Limb (tissue), 2 donors: ENCODE measurements at regions not wholly inside any gene's neighbourhood (a gene's known extent, or its start where the extent isn't known, plus 50 kb on each side); places are given as distances from the start of the nearest gene placed in this dataset.
"Not testable (repeated sequence)": the region's sequence is repeated elsewhere in the genome, so short reads cannot be mapped to it uniquely, and the experiment has no call there.

Source experiments
- DNase-seq, 2 donors: peaks; one replicate each; pipeline ENCODE4 v3.0.0-alpha.2; 2016; ENCODE audit errors: extremely low spot score in 2 of 2

- no peak for DNase-seq
These were observed 488.0 kb upstream of the CYLC2 start for GRCh38 chr9:102507044-102507687.

DNA sequence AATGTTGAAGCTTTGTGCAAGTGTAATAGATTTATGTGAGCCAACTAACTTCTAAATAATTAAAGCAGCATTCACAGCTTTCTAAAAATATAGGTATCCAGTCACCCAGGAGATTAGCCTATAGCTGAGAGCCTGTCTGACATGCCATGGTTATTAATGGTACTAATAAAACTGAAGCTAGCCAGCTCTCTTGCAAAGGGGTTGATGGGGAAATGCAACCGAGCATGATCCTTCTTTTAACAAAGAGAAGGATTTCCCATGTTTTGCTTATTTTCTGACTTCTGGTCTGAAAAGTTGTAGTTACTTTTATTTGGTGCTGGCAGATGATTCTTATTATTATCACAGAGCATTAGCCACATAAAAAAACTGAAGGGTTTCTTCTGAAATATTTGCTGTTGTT lies 488.7 kb upstream of the CYLC2 start:
- DNase-seq, result no peak

DNA sequence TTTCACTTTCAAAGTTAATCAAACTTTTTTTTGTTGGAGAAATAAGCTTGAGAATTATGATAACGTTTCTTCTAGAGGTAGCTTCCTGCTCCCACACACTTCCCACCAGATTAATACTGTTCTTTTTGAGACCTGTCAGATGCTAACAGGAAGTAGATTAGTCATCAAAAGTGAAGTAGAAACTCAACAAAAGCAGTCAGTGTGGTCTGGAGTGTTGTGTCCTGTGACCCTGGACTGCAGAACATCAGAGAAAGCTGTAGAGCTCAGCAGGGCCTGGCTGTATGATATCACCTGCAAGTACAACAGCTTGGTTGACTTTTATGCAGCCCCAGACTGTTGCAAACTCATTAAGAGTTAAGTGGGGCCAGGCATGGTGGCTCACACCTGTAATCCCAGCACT lies 495.7 kb upstream of the CYLC2 start:
- no peak for DNase-seq

DNA sequence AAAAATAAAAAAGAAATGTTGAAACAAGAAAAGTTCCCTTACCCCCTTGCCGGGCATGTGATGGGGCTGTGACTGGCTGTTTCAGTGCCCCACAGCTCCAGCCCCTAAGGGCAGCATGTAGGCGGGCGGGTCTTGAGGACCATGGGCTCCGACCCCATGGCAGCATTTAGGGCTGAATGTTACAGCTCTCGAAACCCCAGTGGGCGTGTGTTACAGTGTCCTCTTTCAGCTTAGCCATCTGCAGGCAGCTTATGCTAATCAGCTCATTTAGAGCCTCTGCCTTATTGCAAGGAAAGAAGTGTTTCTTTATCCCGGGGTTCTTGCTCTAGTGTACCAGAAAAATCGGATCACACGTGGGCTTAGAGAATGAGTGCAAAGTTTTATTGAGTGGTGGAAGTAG lies 497.4 kb upstream of the CYLC2 start:
- DNase-seq, result no peak

GRCh38 chr9:102486976-102487375 lies 508.2 kb upstream of the CYLC2 start:
- not testable (repeated sequence) for DNase-seq

- no peak for DNase-seq
These were observed 511.5 kb upstream of the CYLC2 start for GRCh38 chr9:102483651-102484050.

DNA sequence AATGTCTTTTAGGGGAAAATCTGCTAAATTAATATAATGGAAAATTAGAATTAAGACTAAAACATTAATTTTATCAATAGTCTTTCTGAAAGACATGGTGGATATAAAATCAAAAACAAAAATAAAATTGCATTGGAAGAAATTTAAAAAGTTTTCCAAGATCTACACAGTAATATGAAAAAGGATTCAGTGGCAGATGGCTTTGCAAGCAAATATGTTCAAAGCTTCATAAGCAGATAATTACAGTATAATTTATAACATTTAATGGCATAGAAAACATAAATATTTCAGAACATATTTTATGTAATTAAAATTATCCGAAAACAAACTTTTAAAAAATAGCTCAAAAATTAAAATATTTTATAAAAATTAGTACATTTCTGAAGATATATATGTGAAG lies 512.4 kb upstream of the CYLC2 start:
- no peak for DNase-seq

DNA sequence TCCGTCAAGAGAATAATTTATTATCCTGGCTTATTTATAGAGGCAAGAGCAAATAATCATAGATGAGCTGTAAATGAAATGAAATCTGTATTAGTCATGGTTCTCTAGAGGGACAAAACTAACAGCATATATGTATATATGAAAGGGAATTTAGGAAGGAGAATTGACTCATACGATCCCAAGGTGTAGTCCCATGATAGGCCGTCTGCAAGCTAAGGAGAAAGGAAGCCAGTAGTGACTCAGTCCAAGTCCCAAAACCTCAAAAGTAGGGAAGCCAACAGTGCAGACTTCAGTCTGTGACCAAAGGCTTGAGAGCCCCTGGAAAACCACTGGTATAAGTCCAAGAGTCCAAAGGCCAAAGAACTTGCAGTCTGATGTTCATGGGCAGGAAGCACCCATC lies 515.9 kb upstream of the CYLC2 start:
- DNase-seq, result no peak

DNA sequence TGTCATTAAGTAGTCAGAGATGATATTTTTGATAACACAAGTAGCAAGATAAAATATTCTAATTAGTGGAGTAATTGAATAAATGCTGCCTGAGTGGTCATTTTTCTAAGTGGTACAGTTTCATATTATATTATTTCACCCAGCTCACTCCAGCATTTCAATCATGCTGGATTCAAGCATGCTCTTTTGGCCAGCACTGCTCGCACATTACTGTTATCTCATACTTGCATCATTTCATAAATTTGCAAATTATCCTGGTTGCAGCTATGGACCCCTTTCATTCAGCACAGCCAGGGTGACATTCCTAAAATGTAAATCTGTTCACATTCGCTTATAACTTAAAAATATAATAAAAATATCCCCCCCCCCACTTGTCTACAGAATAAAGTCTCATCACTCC lies 520.8 kb upstream of the CYLC2 start:
- no peak for DNase-seq

DNA sequence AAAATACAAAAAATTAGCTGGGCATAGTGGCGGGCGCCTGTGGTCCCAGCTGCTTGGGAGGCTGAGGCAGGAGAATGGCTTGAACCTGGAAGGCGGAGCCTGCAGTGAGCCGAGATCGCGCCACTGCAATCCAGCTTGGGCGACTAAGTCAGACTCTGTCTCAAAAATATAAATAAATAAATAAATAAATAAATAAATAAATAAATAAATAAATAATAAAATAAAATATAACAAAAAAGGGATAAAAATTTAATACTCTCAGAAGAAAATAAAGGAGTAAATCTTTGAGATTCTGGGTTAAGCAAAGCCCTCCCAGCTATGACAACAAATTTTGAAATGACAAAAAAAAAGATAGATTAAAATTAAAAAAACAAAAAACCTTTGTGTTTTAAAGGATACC lies 525.7 kb upstream of the CYLC2 start:
- not testable (repeated sequence) for DNase-seq

- no peak for DNase-seq
These were observed 533.8 kb upstream of the CYLC2 start for GRCh38 chr9:102461156-102461819.

DNA sequence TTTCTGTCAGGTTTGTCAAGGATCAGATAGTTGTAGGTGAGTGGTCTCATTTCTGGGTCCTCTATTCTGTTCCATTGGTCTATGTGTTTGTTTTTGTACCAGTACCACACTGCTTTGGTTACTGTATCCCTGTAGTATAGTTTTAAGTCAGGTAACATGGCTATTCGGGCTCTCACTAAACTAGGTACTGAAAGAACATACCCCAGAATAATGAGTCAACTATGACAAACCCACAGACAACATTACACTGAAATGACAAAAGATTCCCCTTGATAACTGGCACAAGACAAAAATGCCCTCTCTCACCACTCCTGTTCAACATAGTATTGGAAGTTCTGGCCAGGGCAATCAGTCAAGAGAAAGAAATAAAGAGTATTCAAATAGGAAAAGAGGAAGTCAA lies 535.3 kb upstream of the CYLC2 start:
- no peak for DNase-seq

GRCh38 chr9:102456562-102456961 lies 538.6 kb upstream of the CYLC2 start:
- no peak for DNase-seq

- no peak for DNase-seq
These were observed 549.2 kb upstream of the CYLC2 start for GRCh38 chr9:102445906-102446305.

DNA sequence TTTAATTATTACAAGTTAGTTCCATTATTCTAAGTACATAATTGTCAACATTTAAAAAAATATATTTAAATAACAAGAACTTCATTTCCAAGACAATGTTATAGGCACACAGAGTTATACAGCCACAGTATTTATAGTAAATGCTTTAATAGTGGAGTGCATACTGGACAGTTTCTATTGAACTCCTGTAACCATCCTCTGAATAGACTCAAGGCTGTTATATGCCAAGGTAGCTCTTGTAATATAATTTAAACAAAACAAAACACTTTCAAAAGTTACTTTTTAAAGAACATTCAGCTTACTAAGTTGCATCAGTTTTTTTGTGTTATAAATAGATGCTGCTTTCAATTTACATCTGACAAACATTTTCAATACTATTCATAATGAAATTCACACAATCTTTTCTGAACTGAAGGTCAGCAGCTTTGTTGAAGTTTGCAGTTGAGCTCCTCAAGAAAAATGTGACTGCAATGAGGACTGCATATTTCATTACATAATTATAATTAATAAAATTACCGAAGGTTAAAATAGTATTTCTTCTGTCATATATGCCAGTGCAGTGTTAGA lies 549.9 kb upstream of the CYLC2 start:
- no peak for DNase-seq

DNA sequence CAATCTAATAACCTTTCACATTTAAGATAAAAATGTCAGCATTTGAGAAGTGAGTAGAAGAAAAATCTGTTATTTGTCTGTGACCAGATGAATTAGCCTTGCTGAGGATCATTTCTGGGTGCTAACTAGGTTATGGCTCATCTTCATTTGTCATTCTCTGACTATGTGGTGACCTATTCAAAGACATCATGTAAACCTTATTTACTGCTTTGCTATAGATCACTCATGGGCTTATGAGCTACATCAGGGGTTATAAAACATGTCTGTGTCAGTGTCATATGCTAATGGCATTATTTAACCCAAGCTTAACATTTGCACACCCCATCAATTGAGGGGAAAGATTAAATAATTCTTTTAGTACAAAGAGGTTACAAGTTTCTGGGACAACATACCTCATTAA lies 555.5 kb upstream of the CYLC2 start:
- no peak for DNase-seq

- DNase-seq, result not testable (repeated sequence)
These were observed 558.5 kb upstream of the CYLC2 start for GRCh38 chr9:102436599-102436998.

DNA sequence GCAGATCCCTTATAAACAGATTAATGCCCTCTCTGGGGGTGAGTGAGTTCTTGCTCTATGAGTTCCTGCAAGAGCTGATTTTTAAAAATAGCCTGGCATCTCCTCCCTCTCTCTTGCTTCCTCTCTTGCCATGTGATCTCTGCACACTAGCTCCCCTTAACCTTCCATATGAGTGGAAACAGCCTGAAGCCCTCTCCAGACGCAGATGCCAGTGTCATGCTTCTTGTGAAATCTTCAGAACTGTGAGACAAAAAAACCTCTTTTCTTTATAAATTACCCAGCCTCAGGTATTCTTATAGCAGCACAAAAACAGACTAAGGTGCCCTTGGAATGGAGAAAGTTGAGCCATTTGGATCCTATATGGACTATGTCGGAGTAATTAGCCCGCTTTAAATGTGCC lies 559.7 kb upstream of the CYLC2 start:
- DNase-seq, result no peak

DNA sequence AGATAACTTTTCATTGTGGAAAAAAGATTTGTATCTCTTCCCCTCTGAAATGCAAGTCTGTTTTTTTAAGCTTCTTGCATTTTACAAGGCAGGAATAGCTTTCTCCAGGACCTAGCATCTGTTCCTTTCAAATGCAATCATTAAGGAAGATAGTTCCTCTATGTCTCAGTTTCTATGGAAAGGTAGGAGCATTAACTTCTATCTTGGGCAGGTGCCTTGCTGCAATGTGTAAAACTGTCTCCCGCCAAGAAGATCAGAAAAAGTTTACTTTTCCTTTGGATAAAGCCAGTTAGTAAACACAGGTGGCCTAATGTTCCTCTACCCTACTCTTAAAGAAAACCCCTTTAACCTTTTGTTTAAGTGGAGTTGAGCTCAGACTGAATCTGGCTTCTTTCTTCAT lies 560.6 kb upstream of the CYLC2 start:
- no peak for DNase-seq

- DNase-seq, result no peak
These were observed 566.8 kb upstream of the CYLC2 start for GRCh38 chr9:102428305-102428704.

DNA sequence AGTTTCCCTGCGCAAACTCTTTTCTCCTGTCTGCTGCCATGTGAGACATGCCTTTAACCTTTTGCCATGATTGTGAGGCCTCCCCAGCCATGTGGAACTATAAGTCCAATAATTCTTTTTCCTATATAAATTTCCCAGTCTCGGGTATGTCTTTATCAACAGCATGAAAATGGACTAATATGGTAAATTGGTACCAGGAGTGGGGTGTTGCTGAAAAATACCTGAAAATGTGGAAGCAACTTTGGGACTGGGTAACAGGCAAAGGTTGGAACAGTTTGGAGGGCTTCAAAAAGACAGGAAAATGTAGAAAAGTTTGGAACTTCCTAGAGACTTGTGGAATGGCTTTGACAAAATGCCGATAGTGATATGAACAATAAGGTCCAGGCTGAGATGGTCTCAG lies 578.9 kb upstream of the CYLC2 start:
- DNase-seq, result not testable (repeated sequence)

GRCh38 chr9:102405218-102405867 lies 589.8 kb upstream of the CYLC2 start:
- DNase-seq, result no peak

DNA sequence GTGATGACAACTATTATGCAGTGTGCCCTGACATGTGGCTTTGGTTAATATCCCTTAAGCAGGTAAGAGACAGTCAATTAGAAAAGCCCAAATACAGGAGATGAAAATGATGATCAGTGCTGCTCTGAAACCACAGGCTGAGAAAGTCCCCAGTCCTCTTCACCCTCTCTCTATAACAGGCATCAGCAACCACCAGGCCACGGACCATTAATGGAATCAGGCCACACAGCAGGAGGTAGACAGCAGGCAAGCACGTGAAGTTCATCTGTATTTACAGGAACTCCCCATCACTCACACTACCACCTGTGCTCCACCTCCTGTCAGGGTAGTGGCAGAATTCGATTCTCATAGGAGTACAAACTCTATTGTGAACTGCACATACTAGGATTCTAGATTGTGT lies 591.6 kb upstream of the CYLC2 start:
- DNase-seq, result no peak
